Nephron progenitor cell (in vitro differentiated cells): ENCODE measurements at regions not wholly inside any gene's neighbourhood (a gene's known extent, or its start where the extent isn't known, plus 50 kb on each side); places are given as distances from the start of the nearest gene placed in this dataset.

Experiments
- DNase-seq: peaks from one replicate; pipeline ENCODE4 v3.0.0; 2021
- H3K27ac Mint-ChIP-seq: 2 replicates; pipeline ENCODE4 v1.8.0; 2021; ENCODE audit warnings: mild to moderate bottlenecking, moderate library complexity, mixed read lengths
- H3K27me3 Mint-ChIP-seq: 2 replicates; pipeline ENCODE4 v1.8.0; 2021; ENCODE audit warnings: mild to moderate bottlenecking, low read depth, mixed read lengths; ENCODE audit not compliant: poor library complexity
- H3K36me3 Mint-ChIP-seq: 2 replicates; pipeline ENCODE4 v1.8.0; 2021; ENCODE audit warnings: low read depth, mixed read lengths
- H3K4me1 Mint-ChIP-seq: 2 replicates; pipeline ENCODE4 v1.8.0; 2021; ENCODE audit warnings: mixed read lengths
- H3K4me3 Mint-ChIP-seq: 2 replicates; pipeline ENCODE4 v1.8.0; 2021; ENCODE audit warnings: mild to moderate bottlenecking, moderate library complexity, mixed read lengths
- H3K9me3 Mint-ChIP-seq: 2 replicates; pipeline ENCODE4 v1.8.0; 2021; ENCODE audit warnings: mild to moderate bottlenecking, moderate library complexity, mixed read lengths
- TF ChIP-seq, protein P1 (sequence below): fragments of 200-600 bp; sonication (generic); IDR thresholded peaks from 2 replicates; pipeline ENCODE4 v1.5.0; 2021; ENCODE audit warnings: antibody characterized with exemption

- H3K4me3 Mint-ChIP-seq, result no peak overlapping the region
- DNase-seq, result no peak
- no peaks in the 10 kb centered on the region for H3K36me3 Mint-ChIP-seq
- TF ChIP-seq, protein P1, sequence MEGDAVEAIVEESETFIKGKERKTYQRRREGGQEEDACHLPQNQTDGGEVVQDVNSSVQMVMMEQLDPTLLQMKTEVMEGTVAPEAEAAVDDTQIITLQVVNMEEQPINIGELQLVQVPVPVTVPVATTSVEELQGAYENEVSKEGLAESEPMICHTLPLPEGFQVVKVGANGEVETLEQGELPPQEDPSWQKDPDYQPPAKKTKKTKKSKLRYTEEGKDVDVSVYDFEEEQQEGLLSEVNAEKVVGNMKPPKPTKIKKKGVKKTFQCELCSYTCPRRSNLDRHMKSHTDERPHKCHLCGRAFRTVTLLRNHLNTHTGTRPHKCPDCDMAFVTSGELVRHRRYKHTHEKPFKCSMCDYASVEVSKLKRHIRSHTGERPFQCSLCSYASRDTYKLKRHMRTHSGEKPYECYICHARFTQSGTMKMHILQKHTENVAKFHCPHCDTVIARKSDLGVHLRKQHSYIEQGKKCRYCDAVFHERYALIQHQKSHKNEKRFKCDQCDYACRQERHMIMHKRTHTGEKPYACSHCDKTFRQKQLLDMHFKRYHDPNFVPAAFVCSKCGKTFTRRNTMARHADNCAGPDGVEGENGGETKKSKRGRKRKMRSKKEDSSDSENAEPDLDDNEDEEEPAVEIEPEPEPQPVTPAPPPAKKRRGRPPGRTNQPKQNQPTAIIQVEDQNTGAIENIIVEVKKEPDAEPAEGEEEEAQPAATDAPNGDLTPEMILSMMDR, result no peak
- peaks cover 4% of the 10 kb centered on the region for H3K27me3 Mint-ChIP-seq
- H3K27ac Mint-ChIP-seq, result no peak overlapping the region
- no peaks in the 10 kb centered on the region for H3K9me3 Mint-ChIP-seq
- H3K4me1 Mint-ChIP-seq, result no peaks in the 10 kb centered on the region
These were observed 70.1 kb upstream of the SGO1 start for GRCh38 chr3:20256144-20256543.

DNA sequence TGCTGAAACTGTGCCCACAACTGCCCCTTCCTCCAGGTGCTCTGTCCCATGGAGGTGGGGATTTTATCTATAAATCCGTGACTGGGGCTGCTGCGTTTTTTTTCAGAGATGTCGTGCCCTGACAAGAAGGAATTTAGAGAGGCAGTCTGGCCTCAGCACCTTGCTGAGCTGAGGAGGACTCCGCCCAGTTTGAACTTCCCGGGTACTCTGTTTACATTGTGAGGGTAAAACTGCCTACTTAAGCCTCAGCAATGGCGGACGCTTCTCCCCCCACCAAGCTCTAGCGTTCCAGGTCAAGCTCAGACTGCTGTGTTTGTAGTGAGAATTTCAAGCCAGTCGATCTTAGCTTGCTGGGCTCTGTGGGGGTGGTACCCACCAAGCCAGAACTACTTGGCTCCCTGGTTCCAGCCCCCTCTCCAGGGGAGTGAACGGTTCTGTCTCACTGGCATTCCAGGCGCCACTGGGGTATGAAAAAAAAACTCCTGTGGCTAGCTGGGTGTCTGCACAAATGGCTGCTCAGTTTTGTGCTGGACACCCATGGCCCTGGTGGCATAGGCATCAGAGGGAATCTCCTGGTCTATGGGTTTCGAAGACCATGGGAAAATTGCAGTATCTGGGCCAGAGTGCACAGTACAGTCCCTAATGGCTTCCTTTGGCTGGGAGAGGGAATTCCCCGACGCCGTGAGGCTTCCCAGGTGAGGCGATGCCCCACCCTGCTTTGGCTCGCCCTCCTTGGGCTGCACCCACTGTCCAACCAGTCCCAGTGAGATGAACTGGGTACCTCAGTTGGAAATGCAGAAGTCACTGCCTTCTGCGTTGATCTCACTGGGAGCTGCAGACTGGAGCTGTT lies 68.5 kb upstream of the SGO1 start:
- Mint-ChIP-seq H3K27ac (no peak overlapping the region), H3K27me3 (peaks cover 4% of the 10 kb centered on the region), H3K9me3 (no peaks in the 10 kb centered on the region), H3K36me3 (no peaks in the 10 kb centered on the region), H3K4me1 (no peaks in the 10 kb centered on the region), H3K4me3 (no peak overlapping the region)
- DNase-seq, result no peak
- TF ChIP-seq, protein P1, result no peak

DNA sequence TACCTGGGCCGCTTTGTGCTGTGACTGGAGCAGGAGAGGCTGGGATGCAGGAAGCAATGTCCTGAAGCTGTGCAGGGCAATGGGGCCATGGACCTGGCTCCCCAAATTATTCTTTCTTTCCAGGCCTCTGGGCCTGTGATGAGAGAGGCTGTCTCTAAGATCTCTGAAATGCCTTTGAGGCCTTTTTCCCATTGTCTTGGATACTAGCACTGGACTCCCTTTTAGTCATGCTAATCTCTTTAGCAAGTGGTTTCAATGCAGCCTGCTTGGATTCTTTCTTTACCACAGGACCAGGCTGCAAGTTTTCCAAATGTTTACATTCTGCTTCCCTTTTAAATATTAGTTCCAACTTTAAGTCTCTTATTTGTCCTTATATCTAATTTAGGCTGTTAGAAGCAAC lies 64.8 kb upstream of the SGO1 start:
- Mint-ChIP-seq H3K9me3 (peaks cover 5% of the 10 kb centered on the region), H3K4me1 (no peaks in the 10 kb centered on the region), H3K27me3 (no peaks in the 10 kb centered on the region), H3K36me3 (no peaks in the 10 kb centered on the region), H3K4me3 (no peak overlapping the region), H3K27ac (no peak overlapping the region)
- DNase-seq, result no peak
- TF ChIP-seq, protein P1, result no peak

GRCh38 chr3:20250314-20250713 lies 64.3 kb upstream of the SGO1 start:
- Mint-ChIP-seq H3K27me3 (no peaks in the 10 kb centered on the region), H3K36me3 (no peaks in the 10 kb centered on the region), H3K9me3 (peaks cover 5% of the 10 kb centered on the region), H3K27ac (no peak overlapping the region), H3K4me3 (no peak overlapping the region), H3K4me1 (no peaks in the 10 kb centered on the region)
- DNase-seq, result no peak
- TF ChIP-seq, protein P1, result no peak

DNA sequence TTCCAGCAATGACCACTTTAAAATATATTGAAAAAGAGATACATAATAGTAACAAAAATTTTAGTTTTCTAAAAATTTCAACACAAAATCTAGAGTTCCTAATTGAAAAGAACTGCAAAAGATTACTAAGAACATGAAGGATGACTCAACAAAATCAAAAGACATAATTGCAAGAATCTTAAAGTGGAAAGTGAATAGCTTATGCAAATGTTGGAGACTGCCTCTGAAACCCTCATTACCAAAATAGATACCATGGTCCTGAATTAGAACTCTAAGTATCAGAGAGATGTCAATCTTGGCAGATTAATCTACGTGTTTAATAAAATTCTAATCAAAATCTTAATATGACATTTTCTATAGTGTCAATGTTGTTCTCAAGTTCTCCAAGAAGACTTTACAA lies 60.7 kb upstream of the SGO1 start:
- H3K27ac Mint-ChIP-seq, result no peak overlapping the region
- no peaks in the 10 kb centered on the region for H3K36me3 Mint-ChIP-seq
- no peaks in the 10 kb centered on the region for H3K4me1 Mint-ChIP-seq
- TF ChIP-seq, protein P1, result no peak
- no peak for DNase-seq
- no peak overlapping the region for H3K4me3 Mint-ChIP-seq
- no peaks in the 10 kb centered on the region for H3K27me3 Mint-ChIP-seq
- peaks cover 5% of the 10 kb centered on the region for H3K9me3 Mint-ChIP-seq

DNA sequence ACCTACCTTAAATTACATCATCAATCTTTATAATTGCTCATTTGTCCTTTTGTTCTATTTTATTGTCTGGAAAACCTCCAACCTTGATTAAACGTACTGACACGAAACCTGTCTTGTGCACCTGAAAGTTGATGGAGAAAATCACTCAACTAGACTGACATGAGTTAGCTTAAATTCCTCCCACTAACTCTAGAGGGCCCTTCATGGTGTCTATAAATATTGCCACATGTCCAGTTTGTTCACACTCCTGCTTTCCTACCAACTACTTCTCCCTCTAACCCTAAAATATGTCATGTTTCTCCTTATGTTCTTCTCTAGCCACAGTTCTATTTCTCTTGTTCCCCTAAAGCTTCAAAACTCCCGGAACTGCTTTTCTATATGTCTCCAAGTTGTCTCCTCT lies 59.8 kb upstream of the SGO1 start:
- Mint-ChIP-seq H3K4me1 (no peaks in the 10 kb centered on the region), H3K27ac (no peak overlapping the region), H3K4me3 (no peak overlapping the region), H3K36me3 (no peaks in the 10 kb centered on the region), H3K9me3 (peaks cover 5% of the 10 kb centered on the region), H3K27me3 (no peaks in the 10 kb centered on the region)
- TF ChIP-seq, protein P1, result no peak
- no peak for DNase-seq
